ENCODE measurements at regions not wholly inside any gene's neighbourhood (a gene's known extent, or its start where the extent isn't known, plus 50 kb on each side); places are given as distances from the start of the nearest gene placed in this dataset.

DNA sequence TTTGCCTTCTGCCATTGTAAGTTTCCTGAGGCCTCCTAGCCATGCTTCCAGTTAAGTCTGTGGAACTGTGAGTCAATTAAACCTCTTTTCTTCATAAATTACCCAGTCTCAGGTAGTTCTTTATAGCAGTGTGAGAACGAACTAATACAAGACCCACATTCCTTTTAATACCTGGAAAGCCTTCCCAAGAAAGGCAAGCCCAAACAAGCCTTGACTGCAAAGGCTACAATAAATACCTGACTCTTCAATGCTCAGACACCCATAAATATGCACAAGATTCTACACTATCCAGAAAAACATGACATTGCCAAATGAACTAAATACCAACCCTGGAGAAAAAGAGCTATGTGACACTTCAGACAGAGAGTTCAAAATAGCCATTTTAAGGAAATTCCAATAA is 338.8 kb downstream of the HAO1 start:
- TF ChIP-seq FOXM1 (IDR thresholded peaks at IDR 0.05; ENCODE audit: borderline replicate concordance, low read depth), result no peak
- TF ChIP-seq EP300 (IDR thresholded peaks at IDR 0.05; ENCODE audit: borderline replicate concordance), result no peak

GRCh38 chr20:7606941-7607340 is 333.3 kb downstream of the HAO1 start:
- TF ChIP-seq TCF12 (IDR thresholded peaks at IDR 0.05; ENCODE audit: low read depth), result no peak
- TF ChIP-seq, protein P1, sequence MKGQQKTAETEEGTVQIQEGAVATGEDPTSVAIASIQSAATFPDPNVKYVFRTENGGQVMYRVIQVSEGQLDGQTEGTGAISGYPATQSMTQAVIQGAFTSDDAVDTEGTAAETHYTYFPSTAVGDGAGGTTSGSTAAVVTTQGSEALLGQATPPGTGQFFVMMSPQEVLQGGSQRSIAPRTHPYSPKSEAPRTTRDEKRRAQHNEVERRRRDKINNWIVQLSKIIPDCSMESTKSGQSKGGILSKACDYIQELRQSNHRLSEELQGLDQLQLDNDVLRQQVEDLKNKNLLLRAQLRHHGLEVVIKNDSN (IDR thresholded peaks at IDR 0.05), result no peak

GRCh38 chr20:7608250-7608649 is 332.0 kb downstream of the HAO1 start:
- TF ChIP-seq RAD21 (IDR thresholded peaks at IDR 0.05; ENCODE audit: low read depth), result no peak
- peak; percentile 81 for TF ChIP-seq REST (IDR thresholded peaks at IDR 0.05; ENCODE audit: low read depth)

DNA sequence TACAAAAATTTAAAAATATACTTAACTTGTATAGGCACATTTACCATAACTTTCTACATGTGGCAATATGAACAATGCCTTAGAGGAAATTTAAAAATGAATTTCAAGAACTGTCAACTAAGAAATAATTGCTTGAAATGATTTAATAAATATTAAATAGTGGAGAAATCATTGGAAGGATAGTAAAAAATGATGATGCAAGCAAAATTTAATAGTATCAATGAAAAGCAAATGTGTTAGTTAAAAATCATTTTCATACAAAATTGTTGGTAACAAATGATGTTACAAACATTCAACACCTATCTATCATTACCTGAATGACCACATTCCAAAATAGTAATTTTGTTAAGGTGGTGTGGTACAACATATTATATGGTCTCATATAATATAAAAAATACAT is 331.0 kb downstream of the HAO1 start:
- no peak for TF ChIP-seq RAD21 (IDR thresholded peaks at IDR 0.05; ENCODE audit: low read depth)

GRCh38 chr20:7610681-7611080 is 329.6 kb downstream of the HAO1 start:
- TF ChIP-seq YY1 (IDR thresholded peaks at IDR 0.05; ENCODE audit: low read depth), result no peak
- no peak for TF ChIP-seq EGR1 (IDR thresholded peaks at IDR 0.05)
- TF ChIP-seq CEBPB (IDR thresholded peaks at IDR 0.05), result no peak
- no peak for TF ChIP-seq REST (IDR thresholded peaks at IDR 0.05; ENCODE audit: low read depth)
- no peak for TF ChIP-seq ZBTB7A (IDR thresholded peaks at IDR 0.05; ENCODE audit: low read depth)
- TF ChIP-seq FOXM1 (IDR thresholded peaks at IDR 0.05; ENCODE audit: borderline replicate concordance, low read depth), result no peak
- TF ChIP-seq NFIC (IDR thresholded peaks at IDR 0.05), result no peak
- no peak for TF ChIP-seq CREB1 (IDR thresholded peaks at IDR 0.05; ENCODE audit: low read depth)
- TF ChIP-seq, protein P2, sequence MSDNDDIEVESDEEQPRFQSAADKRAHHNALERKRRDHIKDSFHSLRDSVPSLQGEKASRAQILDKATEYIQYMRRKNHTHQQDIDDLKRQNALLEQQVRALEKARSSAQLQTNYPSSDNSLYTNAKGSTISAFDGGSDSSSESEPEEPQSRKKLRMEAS (IDR thresholded peaks at IDR 0.05), result no peak
- TF ChIP-seq TAF1 (IDR thresholded peaks at IDR 0.05; ENCODE audit: low read depth), result no peak
- TF ChIP-seq, protein P1 (IDR thresholded peaks at IDR 0.05), result no peak
- TF ChIP-seq EP300 (IDR thresholded peaks at IDR 0.05; ENCODE audit: borderline replicate concordance), result no peak
- TF ChIP-seq RAD21 (IDR thresholded peaks at IDR 0.05; ENCODE audit: low read depth), result no peak
- TF ChIP-seq TCF12 (IDR thresholded peaks at IDR 0.05; ENCODE audit: low read depth), result no peak

- TF ChIP-seq ZBTB7A (IDR thresholded peaks at IDR 0.05; ENCODE audit: low read depth) (no peak), CREB1 (IDR thresholded peaks at IDR 0.05; ENCODE audit: low read depth) (no peak), FOXM1 (IDR thresholded peaks at IDR 0.05; ENCODE audit: borderline replicate concordance, low read depth) (no peak), TCF12 (IDR thresholded peaks at IDR 0.05; ENCODE audit: low read depth) (no peak)
- TF ChIP-seq, protein P1 (IDR thresholded peaks at IDR 0.05), result no peak
Observed at GRCh38 chr20:7617797-7618196, 322.5 kb downstream of the HAO1 start.

DNA sequence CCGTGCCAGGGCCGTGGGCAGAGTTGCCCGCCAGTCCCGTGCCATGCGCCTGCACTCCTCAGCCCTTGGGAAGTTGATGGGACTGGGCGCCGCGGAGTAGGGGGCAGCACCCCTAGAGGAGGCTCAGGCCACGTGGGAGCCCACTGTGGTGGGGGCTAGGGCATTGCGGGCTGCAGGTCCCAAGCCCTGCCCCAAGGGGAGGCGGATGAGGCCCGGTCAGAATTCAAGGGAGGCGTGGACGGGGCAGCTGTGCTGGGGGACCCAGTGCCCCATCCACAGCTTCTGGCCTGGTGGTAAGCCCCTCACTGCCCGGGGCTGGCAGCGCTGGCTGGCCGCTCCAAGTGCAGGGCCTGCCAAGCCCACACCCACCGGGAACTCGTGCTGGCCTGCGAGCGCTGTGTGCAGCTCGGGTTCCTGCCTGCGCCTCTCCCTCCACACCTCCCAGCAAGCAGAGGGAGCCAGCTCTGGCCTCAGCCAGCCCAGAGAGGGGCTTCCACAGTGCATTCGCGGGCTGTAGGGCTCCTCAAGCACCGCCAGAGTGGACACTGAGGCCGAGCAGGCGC is 317.8 kb downstream of the HAO1 start:
- TF ChIP-seq REST (IDR thresholded peaks at IDR 0.05; ENCODE audit: low read depth), result no peak
- no peak for TF ChIP-seq ZBTB7A (IDR thresholded peaks at IDR 0.05; ENCODE audit: low read depth)
- TF ChIP-seq EGR1 (IDR thresholded peaks at IDR 0.05), result no peak
- no peak for TF ChIP-seq TCF12 (IDR thresholded peaks at IDR 0.05; ENCODE audit: low read depth)
- no peak for TF ChIP-seq TAF1 (IDR thresholded peaks at IDR 0.05; ENCODE audit: low read depth)
